Breast epithelium (tissue), 4 donors: ENCODE measurements at regions not wholly inside any gene's neighbourhood (a gene's known extent, or its start where the extent isn't known, plus 50 kb on each side); places are given as distances from the start of the nearest gene placed in this dataset.

Experiments
- DNase-seq, 2 donors: peaks; one replicate each; pipeline ENCODE4 v3.0.0-alpha.2; 2019; ENCODE audit warnings: low spot score in 2 of 2
- H3K27ac ChIP-seq, 2 donors: fragments of 200-600 bp; sonication (generic) in 1 of 2; one replicate each; pipeline ENCODE4 v1.5.1; 2016 to 2019; ENCODE audit warnings: mild to moderate bottlenecking in 1 of 2
- H3K27me3 ChIP-seq, 2 donors: fragments of 200-600 bp; sonication (generic) in 1 of 2; one replicate each; pipeline versions ENCODE4 v1.5.1 to v1.6.0; 2017 to 2019; ENCODE audit warnings: control low read depth in 1 of 2, mild to moderate bottlenecking in 1 of 2
- H3K36me3 ChIP-seq: fragments of 200-600 bp; one replicate; pipeline ENCODE4 v1.5.1; 2019
- H3K4me1 ChIP-seq, 2 donors: fragments of 200-600 bp; sonication (generic); one replicate each; pipeline ENCODE4 v1.5.1; 2016 to 2019; ENCODE audit warnings: control low read depth in 1 of 2
- H3K4me3 ChIP-seq, 3 donors: fragments of 200-600 bp; sonication (generic); 1 replicate in 2 of 3; 2 replicates in 1 of 3; pipeline ENCODE4 v1.5.1; 2016 to 2019; ENCODE audit warnings: mild to moderate bottlenecking in 3 of 3, moderate library complexity in 2 of 3
- H3K9me3 ChIP-seq, 2 donors: fragments of 200-600 bp; sonication (generic) in 1 of 2; one replicate each; pipeline ENCODE4 v1.5.1; 2016 to 2019; ENCODE audit warnings: control low read depth in 1 of 2
- CTCF ChIP-seq, 3 donors: fragments of 450-650 bp; IDR thresholded peaks; one replicate each; pipeline ENCODE4 v1.5.1; 2016 to 2017; ENCODE audit warnings: antibody characterized with exemption in 3 of 3, mild to moderate bottlenecking in 3 of 3, moderate library complexity in 3 of 3
- POLR2A ChIP-seq: fragments of 450-650 bp; IDR thresholded peaks from one replicate; pipeline ENCODE4 v1.6.1; 2016; ENCODE audit warnings: antibody characterized with exemption, mild to moderate bottlenecking, moderate library complexity
- POLR2AphosphoS5 ChIP-seq, 3 donors: sonication (generic); formaldehyde crosslinking; IDR thresholded peaks; one replicate each; pipeline ENCODE4 v1.6.1; 2017; ENCODE audit warnings: antibody characterized with exemption in 3 of 3
- intact Hi-C: fragments of 100-400 bp; cut with DNase I; formaldehyde crosslinking; loops from one replicate; pipeline ENCODE4 v1.15.1; 2023; ENCODE audit warnings: low total_unique reads

- DNase-seq: no peak
- no peak for TF ChIP-seq POLR2AphosphoS5 (IDR thresholded peaks at IDR 0.05)
- TF ChIP-seq POLR2A: no peak
- TF ChIP-seq CTCF (IDR thresholded peaks at IDR 0.05): no peak
- H3K27ac ChIP-seq: no peak overlapping the region
- H3K27me3 ChIP-seq: no peaks in the 10 kb centered on the region
- no peaks in the 10 kb centered on the region for H3K36me3 ChIP-seq
- no peak overlapping the region for H3K4me3 ChIP-seq
- no peaks in the 10 kb centered on the region for H3K9me3 ChIP-seq
- no peaks in the 10 kb centered on the region for H3K4me1 ChIP-seq
- intact Hi-C loops: no loop called here
Measured at GRCh38 chr5:44511596-44511995, 122.4 kb upstream of the FGF10 start.

- Histone ChIP-seq H3K4me1 (no peaks in the 10 kb centered on the region), H3K27me3 (no peaks in the 10 kb centered on the region), H3K9me3 (no peaks in the 10 kb centered on the region), H3K36me3 (no peaks in the 10 kb centered on the region), H3K27ac (no peak overlapping the region), H3K4me3 (no peak overlapping the region)
- intact Hi-C loops: no loop called here
- TF ChIP-seq POLR2A: no peak
- no peak for TF ChIP-seq CTCF (IDR thresholded peaks at IDR 0.05)
- TF ChIP-seq POLR2AphosphoS5 (IDR thresholded peaks at IDR 0.05): no peak
- DNase-seq: no peak
Measured at GRCh38 chr5:44506561-44506960, 117.3 kb upstream of the FGF10 start.

- no peaks in the 10 kb centered on the region for H3K9me3 ChIP-seq
- TF ChIP-seq POLR2A (no peak), CTCF (IDR thresholded peaks at IDR 0.05) (no peak), POLR2AphosphoS5 (IDR thresholded peaks at IDR 0.05) (no peak)
- no peaks in the 10 kb centered on the region for H3K4me1 ChIP-seq
- no peak for DNase-seq
- H3K36me3 ChIP-seq: no peaks in the 10 kb centered on the region
- intact Hi-C loops: no loop called here
- no peaks in the 10 kb centered on the region for H3K27me3 ChIP-seq
- no peak overlapping the region for H3K4me3 ChIP-seq
- H3K27ac ChIP-seq: no peak overlapping the region
Measured at GRCh38 chr5:44499381-44499780, 110.2 kb upstream of the FGF10 start.

- Histone ChIP-seq H3K9me3 (peaks cover 0 to 2% of the 10 kb centered on the region in 2 donors), H3K27ac (no peak overlapping the region), H3K36me3 (no peaks in the 10 kb centered on the region), H3K27me3 (no peaks in the 10 kb centered on the region), H3K4me3 (no peak overlapping the region), H3K4me1 (no peaks in the 10 kb centered on the region)
- no peak for DNase-seq
- intact Hi-C loops: no loop called here
- TF ChIP-seq CTCF (IDR thresholded peaks at IDR 0.05): no peak
- TF ChIP-seq POLR2AphosphoS5 (IDR thresholded peaks at IDR 0.05): no peak
- no peak for TF ChIP-seq POLR2A
Measured at GRCh38 chr5:44497606-44498005, 108.4 kb upstream of the FGF10 start.

GRCh38 chr5:44495280-44495679 is 106.1 kb upstream of the FGF10 start:
- intact Hi-C loops: no loop called here
- no peaks in the 10 kb centered on the region for H3K27me3 ChIP-seq

More at GRCh38 chr5:44495280-44495679, 106.1 kb upstream of the FGF10 start:
- TF ChIP-seq CTCF (IDR thresholded peaks at IDR 0.05) (no peak), POLR2AphosphoS5 (IDR thresholded peaks at IDR 0.05) (no peak), POLR2A (no peak)
- Histone ChIP-seq H3K4me3 (no peak overlapping the region), H3K36me3 (no peaks in the 10 kb centered on the region), H3K4me1 (no peaks in the 10 kb centered on the region), H3K9me3 (peaks cover 0 to 10% of the 10 kb centered on the region in 2 donors), H3K27ac (no peak overlapping the region)
- DNase-seq: no peak
